Left lung (tissue), 4 donors: ENCODE measurements at regions not wholly inside any gene's neighbourhood (a gene's known extent, or its start where the extent isn't known, plus 50 kb on each side); places are given as distances from the start of the nearest gene placed in this dataset.

Source experiments
- ATAC-seq: fragments of 200-7000 bp; cut with Tn5 transposase; one replicate; pipeline ENCODE4 v1.9.1; 2020; ENCODE audit warnings: moderate library complexity
- DNase-seq, 4 donors: peaks; one replicate each; pipeline ENCODE4 v3.0.0-alpha.2; 2013 to 2020
- H3K27ac ChIP-seq, 2 donors: fragments of 200-600 bp; sonication (generic) in 1 of 2; one replicate each; pipeline versions ENCODE4 v1.5.0 to v1.8.0; 2020 to 2021
- H3K27me3 ChIP-seq, 2 donors: fragments of 200-600 bp; sonication (generic) in 1 of 2; one replicate each; pipeline versions ENCODE4 v1.5.0 to v1.8.0; 2020 to 2021
- H3K36me3 ChIP-seq, 2 donors: fragments of 200-600 bp; sonication (generic) in 1 of 2; one replicate each; pipeline versions ENCODE4 v1.5.0 to v1.8.0; 2020 to 2021
- H3K4me1 ChIP-seq, 2 donors: fragments of 200-600 bp; one replicate each; pipeline ENCODE4 v1.8.0; 2021
- H3K4me3 ChIP-seq, 2 donors: fragments of 200-600 bp; sonication (generic) in 1 of 2; one replicate each; pipeline versions ENCODE4 v1.5.0 to v1.8.0; 2020 to 2021; ENCODE audit warnings: mild to moderate bottlenecking in 1 of 2
- H3K9me3 ChIP-seq, 2 donors: fragments of 200-600 bp; sonication (generic) in 1 of 2; one replicate each; pipeline versions ENCODE4 v1.5.0 to v1.8.0; 2020 to 2021
- CTCF ChIP-seq, 2 donors: fragments of 200-600 bp; sonication (generic) in 1 of 2; IDR thresholded peaks; one replicate each; pipeline versions ENCODE4 v1.5.0 to v1.8.0; 2021; ENCODE audit warnings: antibody characterized with exemption in 2 of 2
- intact Hi-C, 2 donors: fragments of 100-400 bp; cut with DNase I; formaldehyde crosslinking; loops; one replicate each; pipeline versions ENCODE4 v1.11.2 to v1.14.2; 2022
- donor health status: DM: no; HTN: yes; CAD: no.
- donor health status: DM: no; HTN: no; CAD: no.

GRCh38 chr3:72242326-72242725 lies 457.4 kb upstream of the PROK2 start:
- ATAC-seq = no peak
- no peaks in the 10 kb centered on the region for H3K36me3 ChIP-seq
- intact Hi-C loops = no loop called here
- no peaks in the 10 kb centered on the region for H3K27me3 ChIP-seq
- no peak overlapping the region for H3K4me3 ChIP-seq
- no peak overlapping the region for H3K27ac ChIP-seq
- no peak for TF ChIP-seq CTCF (IDR thresholded peaks at IDR 0.05)
- peaks cover 7 to 16% of the 10 kb centered on the region in 2 donors for H3K4me1 ChIP-seq
- H3K9me3 ChIP-seq = no peaks in the 10 kb centered on the region
- no peak for DNase-seq

DNA sequence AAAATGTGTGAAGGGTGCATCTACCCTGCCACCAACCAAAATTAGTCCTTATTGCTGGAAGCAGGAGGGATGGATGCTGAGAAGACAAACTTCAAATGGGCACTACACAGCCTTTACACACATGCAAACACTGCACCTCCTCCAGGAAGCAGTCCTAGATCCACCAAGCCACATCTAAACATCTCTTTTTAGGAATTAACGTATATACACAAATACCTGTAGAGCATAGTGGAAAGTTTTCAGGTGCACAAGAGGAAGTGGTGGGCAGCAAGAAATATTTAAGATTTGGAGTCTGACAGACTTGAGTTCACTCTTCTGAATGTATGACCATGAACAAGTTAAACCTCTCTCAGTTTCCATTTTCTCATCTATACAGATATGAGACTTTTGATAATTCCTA lies 456.6 kb upstream of the PROK2 start:
- no peaks in the 10 kb centered on the region for H3K27me3 ChIP-seq
- no peak for TF ChIP-seq CTCF (IDR thresholded peaks at IDR 0.05)
- no peak overlapping the region for H3K27ac ChIP-seq
- H3K4me3 ChIP-seq = no peak overlapping the region
- intact Hi-C loops = no loop called here
- H3K4me1 ChIP-seq = peaks cover 7 to 16% of the 10 kb centered on the region in 2 donors
- H3K9me3 ChIP-seq = no peaks in the 10 kb centered on the region
- H3K36me3 ChIP-seq = no peaks in the 10 kb centered on the region
- DNase-seq (no peak), ATAC-seq (no peak)

GRCh38 chr3:72240531-72240930 lies 455.6 kb upstream of the PROK2 start:
- no peak overlapping the region for H3K4me3 ChIP-seq
- no peaks in the 10 kb centered on the region for H3K27me3 ChIP-seq
- no peaks in the 10 kb centered on the region for H3K9me3 ChIP-seq
- no peak overlapping the region for H3K27ac ChIP-seq
- ATAC-seq (no peak), DNase-seq (no peak)
- H3K36me3 ChIP-seq = no peaks in the 10 kb centered on the region
- peaks cover 7 to 16% of the 10 kb centered on the region in 2 donors for H3K4me1 ChIP-seq
- intact Hi-C loops = no loop called here
- TF ChIP-seq CTCF (IDR thresholded peaks at IDR 0.05) = no peak

GRCh38 chr3:72238801-72239200 lies 453.9 kb upstream of the PROK2 start:
- no peak for ATAC-seq
- H3K27me3 ChIP-seq = no peaks in the 10 kb centered on the region
- H3K27ac ChIP-seq = no peak overlapping the region
- intact Hi-C loops = no loop called here
- DNase-seq = no peak
- H3K4me1 ChIP-seq = peaks cover 0 to under 1% of the 10 kb centered on the region in 2 donors
- TF ChIP-seq CTCF (IDR thresholded peaks at IDR 0.05) = no peak
- no peaks in the 10 kb centered on the region for H3K9me3 ChIP-seq
- H3K4me3 ChIP-seq = no peak overlapping the region
- no peaks in the 10 kb centered on the region for H3K36me3 ChIP-seq

- DNase-seq = peak in 1 of 4 donors; percentile 50
- H3K27me3 ChIP-seq = no peaks in the 10 kb centered on the region
- TF ChIP-seq CTCF (IDR thresholded peaks at IDR 0.05) = no peak
- ATAC-seq = peak; percentile 25
- intact Hi-C loops = no loop called here
- H3K27ac ChIP-seq = no peak overlapping the region
- H3K36me3 ChIP-seq = no peaks in the 10 kb centered on the region
- H3K4me1 ChIP-seq = no peaks in the 10 kb centered on the region
- no peaks in the 10 kb centered on the region for H3K9me3 ChIP-seq
- no peak overlapping the region for H3K4me3 ChIP-seq
Observed at GRCh38 chr3:72238010-72238691, 453.2 kb upstream of the PROK2 start.
